SKM-1 (cell line): ENCODE measurements at regions not wholly inside any gene's neighbourhood (a gene's known extent, or its start where the extent isn't known, plus 50 kb on each side); places are given as distances from the start of the nearest gene placed in this dataset.

ENCODE experiments used
- DNase-seq: peaks from one replicate; lab custom pipeline; 2025; ENCODE audit not compliant: unreplicated experiment; lab: John Stamatoyannopoulos, UW

- no peak for DNase-seq
These were observed 498.4 kb upstream of the LRRN3 start for GRCh38 chr7:110592557-110592956.

GRCh38 chr7:110593355-110593754 lies 497.6 kb upstream of the LRRN3 start:
- DNase-seq, result no peak

- no peak for DNase-seq
These were observed 495.2 kb upstream of the LRRN3 start for GRCh38 chr7:110595694-110596093.

- no peak for DNase-seq
These were observed 490.0 kb upstream of the LRRN3 start for GRCh38 chr7:110600956-110601355.

- no peak for DNase-seq
These were observed 489.2 kb upstream of the LRRN3 start for GRCh38 chr7:110601710-110602109.

GRCh38 chr7:110604206-110604605 lies 486.7 kb upstream of the LRRN3 start:
- DNase-seq, result no peak

- no peak for DNase-seq
These were observed 486.0 kb upstream of the LRRN3 start for GRCh38 chr7:110604885-110605284.

GRCh38 chr7:110607050-110607857 lies 483.7 kb upstream of the LRRN3 start:
- DNase-seq, result no peak

- DNase-seq, result no peak
These were observed 481.6 kb upstream of the LRRN3 start for GRCh38 chr7:110609336-110609735.

- DNase-seq, result no peak
These were observed 478.2 kb upstream of the LRRN3 start for GRCh38 chr7:110612680-110613079.
